Gastroesophageal sphincter (tissue), 4 donors: ENCODE measurements at regions not wholly inside any gene's neighbourhood (a gene's known extent, or its start where the extent isn't known, plus 50 kb on each side); places are given as distances from the start of the nearest gene placed in this dataset.

Source experiments
- ATAC-seq: fragments of 150-250 bp; one replicate; pipeline ENCODE4 v1.9.1; 2016; ENCODE audit warnings: mild to moderate bottlenecking, moderate library complexity
- H3K27ac ChIP-seq, 4 donors: fragments of 200-600 bp; sonication (generic) in 3 of 4; 1 replicate in 3 of 4; 2 replicates in 1 of 4; pipeline ENCODE4 v1.5.1; 2016 to 2019
- H3K27me3 ChIP-seq: fragments of 200-600 bp; sonication (generic); one replicate; pipeline ENCODE4 v1.5.1; 2019
- H3K36me3 ChIP-seq, 2 donors: fragments of 200-600 bp; sonication (generic); one replicate each; pipeline ENCODE4 v1.5.1; 2019; ENCODE audit warnings: control low read depth in 1 of 2
- H3K4me1 ChIP-seq, 3 donors: fragments of 200-600 bp; sonication (generic); 1 replicate in 2 of 3; 2 replicates in 1 of 3; pipeline ENCODE4 v1.5.1; 2016 to 2019; ENCODE audit warnings: control low read depth in 2 of 3
- H3K4me3 ChIP-seq, 2 donors: fragments of 200-600 bp; sonication (generic); one replicate each; pipeline ENCODE4 v1.5.1; 2019; ENCODE audit warnings: mild to moderate bottlenecking in 1 of 2, moderate library complexity in 1 of 2
- H3K9me3 ChIP-seq, 3 donors: fragments of 200-600 bp; sonication (generic); one replicate each; pipeline ENCODE4 v1.5.1; 2017 to 2019; ENCODE audit warnings: control low read depth in 2 of 3
- EP300 ChIP-seq: sonication (generic); formaldehyde crosslinking; IDR thresholded peaks from one replicate; pipeline ENCODE4 v1.6.1; 2017; ENCODE audit warnings: antibody characterized with exemption, mild to moderate bottlenecking
- POLR2A ChIP-seq, 2 donors: fragments of 450-650 bp; IDR thresholded peaks; one replicate each; pipeline ENCODE4 v1.6.1; 2017; ENCODE audit warnings: antibody characterized with exemption in 2 of 2, mild to moderate bottlenecking in 2 of 2, moderate library complexity in 1 of 2
- POLR2AphosphoS5 ChIP-seq: sonication (generic); formaldehyde crosslinking; IDR thresholded peaks from one replicate; pipeline ENCODE4 v1.6.1; 2017; ENCODE audit warnings: antibody characterized with exemption
- WGBS, 2 donors: methylation state at CpG; one replicate each; pipeline ENCODE4 v1.1.5; 2018; ENCODE audit warnings: low coverage in 1 of 2; 5-methylcytosine and 5-hydroxymethylcytosine counted together
- TF ChIP-seq, protein P1 (sequence below), 4 experiments: fragments of 200-600 bp in 2 of 4; fragments of 450-650 bp in 2 of 4; sonication (generic) in 1 of 4; IDR thresholded peaks; one replicate each; pipeline ENCODE4 v1.5.1; 2017 to 2019; ENCODE audit warnings: antibody characterized with exemption in 4 of 4, mild to moderate bottlenecking in 2 of 4, moderate library complexity in 2 of 4

DNA sequence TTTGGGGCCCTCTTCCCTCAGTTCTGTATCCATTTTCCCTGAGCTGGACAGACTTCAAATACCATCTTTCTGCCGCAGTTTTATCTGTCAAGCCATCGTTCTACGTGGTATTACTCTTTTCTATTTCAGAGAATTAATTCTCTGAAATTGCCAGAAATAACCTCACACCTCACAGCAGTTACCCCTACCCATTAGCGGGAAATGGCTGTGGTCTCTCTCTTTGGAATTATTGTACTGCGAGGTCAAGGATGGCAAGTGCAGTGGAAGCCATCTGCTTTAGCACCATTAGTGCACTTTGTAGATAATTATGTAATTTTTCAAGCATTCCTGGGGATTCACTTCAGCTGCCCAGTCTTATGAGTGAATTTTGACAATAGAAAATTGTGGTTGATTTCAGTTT, 147.8 kb upstream of the CDH4 start:
- H3K4me1 ChIP-seq: peaks cover 0 to 13% (median 0%) of the 10 kb centered on the region in 3 donors
- no peak overlapping the region for H3K27ac ChIP-seq
- 73 to 80% methylated on average over 5 of the region's 5 CpGs for WGBS, 2 donors
- TF ChIP-seq POLR2A (IDR thresholded peaks at IDR 0.05) (no peak), POLR2AphosphoS5 (no peak), EP300 (no peak)
- TF ChIP-seq, protein P1, sequence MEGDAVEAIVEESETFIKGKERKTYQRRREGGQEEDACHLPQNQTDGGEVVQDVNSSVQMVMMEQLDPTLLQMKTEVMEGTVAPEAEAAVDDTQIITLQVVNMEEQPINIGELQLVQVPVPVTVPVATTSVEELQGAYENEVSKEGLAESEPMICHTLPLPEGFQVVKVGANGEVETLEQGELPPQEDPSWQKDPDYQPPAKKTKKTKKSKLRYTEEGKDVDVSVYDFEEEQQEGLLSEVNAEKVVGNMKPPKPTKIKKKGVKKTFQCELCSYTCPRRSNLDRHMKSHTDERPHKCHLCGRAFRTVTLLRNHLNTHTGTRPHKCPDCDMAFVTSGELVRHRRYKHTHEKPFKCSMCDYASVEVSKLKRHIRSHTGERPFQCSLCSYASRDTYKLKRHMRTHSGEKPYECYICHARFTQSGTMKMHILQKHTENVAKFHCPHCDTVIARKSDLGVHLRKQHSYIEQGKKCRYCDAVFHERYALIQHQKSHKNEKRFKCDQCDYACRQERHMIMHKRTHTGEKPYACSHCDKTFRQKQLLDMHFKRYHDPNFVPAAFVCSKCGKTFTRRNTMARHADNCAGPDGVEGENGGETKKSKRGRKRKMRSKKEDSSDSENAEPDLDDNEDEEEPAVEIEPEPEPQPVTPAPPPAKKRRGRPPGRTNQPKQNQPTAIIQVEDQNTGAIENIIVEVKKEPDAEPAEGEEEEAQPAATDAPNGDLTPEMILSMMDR (IDR thresholded peaks at IDR 0.05): no peak
- no peaks in the 10 kb centered on the region for H3K27me3 ChIP-seq
- ATAC-seq: no peak
- no peak overlapping the region for H3K4me3 ChIP-seq
- no peaks in the 10 kb centered on the region for H3K9me3 ChIP-seq
- H3K36me3 ChIP-seq: no peaks in the 10 kb centered on the region

DNA sequence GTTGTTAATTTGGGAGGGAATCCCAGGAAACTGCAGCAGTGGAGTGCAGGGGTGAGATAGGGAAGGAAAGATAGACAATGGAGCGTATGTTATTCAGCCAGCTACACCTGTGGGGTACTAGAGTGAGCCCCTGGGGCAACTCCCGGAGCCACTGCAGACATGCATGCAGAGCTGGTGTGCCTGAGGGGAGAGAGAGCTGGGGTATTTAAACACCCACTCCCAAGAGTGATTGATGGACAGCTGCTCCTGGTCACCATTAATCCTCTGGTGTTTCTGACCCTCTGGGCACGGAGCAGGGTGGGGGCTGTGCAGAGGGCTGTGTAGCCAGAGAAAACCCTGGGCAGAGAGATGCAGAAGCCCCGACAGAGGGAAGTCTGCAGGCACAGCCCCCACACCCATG, 146.7 kb upstream of the CDH4 start:
- H3K27ac ChIP-seq: no peak overlapping the region
- ATAC-seq: no peak
- H3K9me3 ChIP-seq: no peaks in the 10 kb centered on the region
- no peaks in the 10 kb centered on the region for H3K36me3 ChIP-seq
- peaks cover 0 to 1% (median 0%) of the 10 kb centered on the region in 3 donors for H3K4me1 ChIP-seq
- H3K4me3 ChIP-seq: no peak overlapping the region
- TF ChIP-seq EP300 (no peak), POLR2A (IDR thresholded peaks at IDR 0.05) (no peak), POLR2AphosphoS5 (no peak)
- TF ChIP-seq, protein P1 (IDR thresholded peaks at IDR 0.05): no peak
- WGBS, 2 donors: 67 to 80% methylated on average over 1 to 4 of the region's 4 CpGs
- H3K27me3 ChIP-seq: no peaks in the 10 kb centered on the region

DNA sequence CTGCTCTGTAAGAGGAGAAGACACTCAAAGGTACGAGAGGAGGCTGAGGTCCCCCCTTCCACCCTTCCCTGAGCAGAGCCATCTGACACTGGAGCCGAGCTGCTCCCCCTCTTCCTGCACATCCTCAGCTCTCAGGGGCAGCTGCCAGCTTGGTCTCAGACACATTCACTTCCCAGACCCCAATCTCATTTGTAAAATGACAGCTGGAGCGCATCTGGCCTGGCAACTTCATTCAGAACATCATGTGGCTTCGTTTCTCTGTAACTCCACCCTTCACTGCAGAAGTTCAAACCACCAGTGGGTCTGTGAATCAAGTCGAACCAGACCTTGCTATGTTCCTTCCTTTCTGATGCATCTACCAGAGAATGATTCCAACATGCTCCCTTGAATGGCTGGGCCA, 145.6 kb upstream of the CDH4 start:
- no peaks in the 10 kb centered on the region for H3K9me3 ChIP-seq
- no peak for ATAC-seq
- WGBS, 2 donors: 33 to 57% methylated on average over 4 to 5 of the region's 5 CpGs
- TF ChIP-seq POLR2AphosphoS5 (no peak), EP300 (no peak), POLR2A (IDR thresholded peaks at IDR 0.05) (no peak)
- TF ChIP-seq, protein P1 (IDR thresholded peaks at IDR 0.05): no peak
- H3K4me1 ChIP-seq: no peaks in the 10 kb centered on the region
- no peak overlapping the region for H3K4me3 ChIP-seq
- H3K36me3 ChIP-seq: no peaks in the 10 kb centered on the region
- H3K27me3 ChIP-seq: no peaks in the 10 kb centered on the region
- H3K27ac ChIP-seq: no peak overlapping the region

DNA sequence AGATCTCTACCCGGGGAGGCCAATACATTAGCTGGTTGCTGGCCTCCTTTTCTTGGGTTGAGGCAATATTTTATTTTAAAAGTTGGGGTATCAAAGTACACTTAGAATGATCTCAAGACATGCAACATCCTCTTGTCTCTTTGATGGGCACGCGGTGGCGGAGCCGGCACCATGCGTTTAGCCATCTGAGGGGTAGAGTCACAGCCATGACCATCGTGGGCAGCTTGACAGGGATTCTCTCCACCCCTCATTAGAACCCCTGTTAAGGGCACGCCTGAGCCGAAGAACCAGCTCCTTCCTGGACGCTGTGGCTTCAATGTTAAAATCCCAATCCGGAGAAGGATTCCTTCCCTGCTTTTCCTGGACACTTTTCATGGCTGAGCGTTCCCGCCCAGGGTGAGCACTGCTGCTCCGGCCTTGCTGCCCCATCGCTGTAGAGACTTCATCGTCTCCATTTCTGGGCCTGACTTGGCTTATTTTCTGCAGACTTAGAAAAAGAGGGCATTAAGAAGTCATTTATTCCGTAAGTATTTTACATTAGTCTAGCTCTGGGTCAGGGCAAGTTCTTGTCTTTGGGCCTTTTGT, 142.7 kb upstream of the CDH4 start:
- TF ChIP-seq POLR2A (IDR thresholded peaks at IDR 0.05) (no peak), EP300 (no peak), POLR2AphosphoS5 (no peak)
- TF ChIP-seq, protein P1 (IDR thresholded peaks at IDR 0.05): no peak
- Histone ChIP-seq H3K36me3 (no peaks in the 10 kb centered on the region), H3K9me3 (no peaks in the 10 kb centered on the region), H3K27me3 (no peaks in the 10 kb centered on the region), H3K4me1 (no peaks in the 10 kb centered on the region), H3K27ac (no peak overlapping the region), H3K4me3 (no peak overlapping the region)
- WGBS, 2 donors: 67 to 87% methylated on average over 5 to 15 of the region's 17 CpGs
- no peak for ATAC-seq

DNA sequence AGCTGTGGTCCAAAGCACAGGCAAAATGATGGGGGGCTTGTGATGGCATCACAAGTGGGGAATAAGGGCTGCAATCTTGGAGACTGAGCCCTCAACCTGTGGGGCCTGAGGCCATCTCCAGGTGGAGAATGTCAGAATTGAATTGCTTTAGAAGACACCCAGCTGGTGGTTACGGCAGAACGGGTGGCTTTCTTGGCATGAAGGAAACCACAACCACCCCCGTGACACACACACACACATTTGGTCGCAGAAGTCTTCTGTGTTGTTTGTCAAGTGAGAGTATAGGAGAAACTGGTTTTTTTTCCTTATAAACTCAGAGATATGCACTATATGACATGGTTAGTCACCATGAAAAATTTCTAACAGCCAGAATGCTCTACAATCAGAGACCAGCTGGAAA, 139.5 kb upstream of the CDH4 start:
- no peaks in the 10 kb centered on the region for H3K9me3 ChIP-seq
- peaks cover 0 to 29% (median 7%) of the 10 kb centered on the region in 3 donors for H3K4me1 ChIP-seq
- ATAC-seq: no peak
- H3K27me3 ChIP-seq: no peaks in the 10 kb centered on the region
- 27 to 54% methylated on average over 2 to 4 of the region's 4 CpGs for WGBS, 2 donors
- H3K4me3 ChIP-seq: no peak overlapping the region
- no peak overlapping the region for H3K27ac ChIP-seq
- TF ChIP-seq EP300: no peak
- no peak for TF ChIP-seq POLR2AphosphoS5
- TF ChIP-seq, protein P1 (IDR thresholded peaks at IDR 0.05): no peak
- no peak for TF ChIP-seq POLR2A (IDR thresholded peaks at IDR 0.05)
- no peaks in the 10 kb centered on the region for H3K36me3 ChIP-seq
